ENCODE measurements at regions not wholly inside any gene's neighbourhood (a gene's known extent, or its start where the extent isn't known, plus 50 kb on each side); places are given as distances from the start of the nearest gene placed in this dataset.

DNA sequence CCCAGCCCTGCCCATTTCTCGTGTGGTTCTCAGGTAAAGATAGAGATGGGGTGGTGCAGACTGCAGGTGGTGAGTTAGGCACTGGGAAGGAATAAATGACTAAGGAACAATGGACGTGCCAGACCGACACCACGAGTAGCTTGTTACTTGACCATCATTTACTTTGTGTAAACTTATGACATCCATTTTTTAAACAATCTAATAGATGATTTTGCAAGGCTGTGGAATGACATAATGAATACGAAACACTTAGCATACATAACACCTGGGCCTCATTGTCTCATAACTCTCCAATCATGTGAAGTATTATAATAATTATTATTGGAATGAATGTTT, 137.3 kb upstream of the CPEB2 start:
- no peak for DNase-seq

DNA sequence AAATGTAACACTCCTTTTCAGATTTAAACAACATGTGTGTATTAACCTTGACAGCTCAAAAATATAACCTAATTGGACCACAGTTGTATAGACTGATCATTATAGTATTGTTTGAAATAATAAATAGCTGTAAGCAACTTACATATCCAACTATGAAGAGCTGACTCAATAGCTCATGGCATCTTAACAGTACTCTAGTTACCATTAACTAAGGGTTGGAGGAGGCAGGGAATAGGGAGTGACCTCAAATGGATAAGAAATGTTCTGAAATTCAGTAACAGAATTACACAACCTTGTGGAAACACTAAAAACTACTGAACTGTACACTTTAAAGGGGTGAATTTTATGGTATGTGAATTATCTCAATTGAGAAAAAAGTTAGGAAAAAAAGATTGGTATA, 136.5 kb upstream of the CPEB2 start:
- DNase-seq, result no peak

DNA sequence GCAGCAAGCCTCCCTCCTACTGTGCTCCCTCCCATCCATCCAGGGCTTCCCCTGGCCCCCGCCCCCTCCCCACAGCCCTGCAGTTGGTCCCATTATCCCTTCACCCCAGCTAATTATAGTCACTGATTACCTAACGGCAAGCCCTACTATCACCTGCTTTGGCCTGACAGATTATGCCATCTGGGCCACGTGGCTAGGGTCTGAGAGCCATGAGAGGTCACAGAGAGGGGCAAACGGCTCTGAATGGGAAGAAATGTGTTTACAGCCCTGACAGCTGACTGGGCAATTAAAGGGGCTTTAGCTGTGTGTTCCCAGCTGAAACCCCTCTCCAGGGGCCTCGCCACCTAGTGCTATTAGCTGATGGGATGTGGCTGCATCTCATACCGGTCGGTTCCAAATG, 134.4 kb upstream of the CPEB2 start:
- DNase-seq, result no peak

DNA sequence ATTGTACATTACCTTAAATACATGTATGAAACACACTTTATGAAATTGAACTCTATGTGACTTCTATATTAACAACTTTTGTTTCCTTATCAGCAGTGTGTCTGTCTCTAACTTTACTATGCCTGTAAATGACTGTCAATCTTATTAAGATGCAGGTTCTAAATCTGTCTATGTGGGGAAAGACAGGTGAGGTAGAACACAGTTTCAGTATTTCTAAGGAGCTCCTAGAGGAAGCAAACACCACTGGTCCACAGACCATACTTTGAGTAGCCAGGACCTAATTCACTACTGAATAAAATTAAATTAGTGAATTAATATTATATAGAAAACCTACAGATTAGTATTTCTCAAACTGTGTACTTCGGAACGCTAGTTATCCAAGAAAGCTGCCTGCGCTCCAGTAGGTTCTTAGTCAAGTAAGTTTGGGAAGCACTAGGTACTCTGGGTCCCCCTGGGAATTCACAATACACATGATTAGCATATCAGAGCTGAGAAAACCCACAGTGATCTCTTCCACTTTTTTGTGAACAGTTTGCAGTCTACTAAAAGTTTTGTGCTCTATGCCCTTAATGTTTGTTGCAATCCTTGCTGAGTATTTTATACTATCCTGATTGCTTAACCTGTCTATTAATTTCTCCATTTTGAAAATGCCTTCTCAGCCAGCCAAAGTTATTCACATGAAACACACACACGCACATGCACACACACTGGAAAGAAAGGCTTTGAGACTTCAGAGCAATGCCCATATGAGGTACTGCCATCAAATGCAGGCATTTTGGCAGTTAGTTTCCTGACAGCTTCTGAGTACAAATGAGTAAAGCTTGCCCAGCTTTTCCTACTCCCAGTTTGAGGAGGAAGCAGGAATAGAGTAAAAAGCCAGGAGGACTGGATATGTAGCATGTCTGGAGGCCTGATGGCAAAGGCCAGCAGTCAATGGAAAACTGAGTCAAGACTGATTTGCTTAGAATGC, 133.6 kb upstream of the CPEB2 start:
- no peak for DNase-seq

DNA sequence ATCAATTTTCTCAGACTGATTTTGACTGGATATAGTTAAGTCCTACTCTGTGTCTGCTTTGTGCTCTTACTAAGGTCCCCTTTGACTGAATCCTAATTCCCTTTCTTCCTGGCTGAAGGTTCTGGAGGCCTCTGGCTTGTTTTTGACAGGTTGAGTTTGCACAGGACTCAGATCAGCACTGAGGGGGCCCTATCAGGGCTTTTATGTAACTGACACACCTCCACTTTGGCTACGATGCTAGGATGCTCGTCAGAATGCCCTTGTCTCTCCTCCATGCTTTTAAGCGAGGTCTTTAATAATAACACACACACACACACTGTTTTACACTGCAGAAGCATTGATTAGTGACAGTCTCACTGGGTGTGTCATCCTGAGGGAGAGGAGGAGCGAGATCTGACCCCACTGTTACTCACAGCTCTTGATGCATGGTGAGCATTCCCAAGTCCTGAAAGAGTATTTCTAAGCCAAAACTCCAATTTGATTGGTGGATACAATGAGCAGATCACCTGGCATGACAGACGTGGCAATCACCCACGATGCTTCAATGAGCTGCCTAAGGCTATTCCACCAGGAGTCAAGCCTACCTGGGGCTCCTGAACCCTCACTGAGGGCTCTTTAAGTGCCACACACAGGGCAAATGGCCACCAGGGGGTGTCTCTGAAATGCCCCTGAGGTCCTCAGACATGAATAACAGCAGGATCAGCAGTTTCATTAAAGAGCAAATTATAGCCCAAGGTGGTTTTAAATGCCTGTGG, 130.4 kb upstream of the CPEB2 start:
- DNase-seq, result peak; percentile 5

- no peak for DNase-seq
Measured at GRCh38 chr4:14874990-14875389, 127.3 kb upstream of the CPEB2 start.

DNA sequence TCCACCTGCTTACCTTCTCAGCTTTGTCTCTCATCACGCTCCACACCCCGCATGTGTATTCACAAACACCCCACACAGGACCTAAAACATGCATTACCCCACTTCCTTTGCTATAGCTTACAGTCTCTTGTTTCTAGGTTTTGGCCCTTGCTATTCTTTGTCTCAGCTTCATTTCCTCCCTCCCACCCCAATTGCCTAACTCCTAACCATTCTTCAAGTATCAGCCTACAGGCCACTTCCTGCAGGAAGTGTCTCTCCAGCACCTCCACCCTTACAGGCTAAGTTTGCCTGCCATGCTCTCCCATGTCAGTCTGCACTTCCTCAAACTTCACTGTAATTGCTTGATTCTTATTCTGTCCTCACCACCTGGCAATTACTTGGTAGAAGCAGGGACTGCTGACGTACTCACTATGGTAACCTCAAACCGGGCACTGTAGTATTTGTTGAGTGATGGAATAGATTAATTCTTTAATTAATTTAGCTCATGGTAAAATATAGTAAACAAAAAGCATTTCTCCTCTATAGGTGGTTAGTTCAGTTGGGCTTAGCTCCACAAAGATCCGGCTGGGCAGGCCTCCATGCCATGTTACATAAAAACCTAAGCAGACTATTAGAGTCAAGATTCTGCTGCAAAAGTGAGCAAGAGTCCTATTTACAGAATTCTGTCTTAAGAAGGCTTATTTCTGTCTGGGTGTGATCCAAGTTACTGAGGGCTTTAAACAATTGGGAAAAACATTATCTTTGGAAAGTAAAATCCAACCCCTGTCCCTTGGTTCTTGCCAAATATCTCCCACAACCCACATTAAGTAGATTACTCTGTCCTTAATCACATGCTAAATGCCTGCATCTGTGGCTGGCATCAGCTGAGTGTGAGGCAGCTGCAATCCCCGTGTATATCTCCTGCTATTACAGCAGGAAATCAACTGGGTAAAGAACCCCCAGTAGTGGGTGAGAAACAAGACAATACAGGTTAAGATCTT, 124.7 kb upstream of the CPEB2 start:
- DNase-seq, result no peak

DNA sequence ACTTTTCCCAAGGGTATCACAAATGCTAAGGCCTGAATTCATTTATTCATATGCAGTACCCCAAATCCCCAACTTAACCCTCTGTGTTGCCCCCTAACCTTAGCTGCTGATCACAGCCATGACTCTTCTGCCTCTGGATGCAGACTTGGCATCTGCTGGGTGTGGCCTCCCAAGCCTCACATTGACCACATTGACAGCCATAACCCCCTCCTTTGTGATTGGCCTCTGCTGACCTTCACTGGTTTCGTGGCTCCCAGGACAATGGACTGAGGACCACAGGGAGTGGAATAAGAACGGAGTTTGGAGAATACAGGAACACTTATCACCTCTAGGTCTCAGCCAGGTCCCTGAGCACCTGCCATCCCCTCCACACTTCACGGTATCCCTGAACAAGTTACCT, 123.6 kb upstream of the CPEB2 start:
- no peak for DNase-seq

GRCh38 chr4:14879683-14880082, 122.6 kb upstream of the CPEB2 start:
- DNase-seq, result no peak

GRCh38 chr4:14880805-14881204, 121.5 kb upstream of the CPEB2 start:
- no peak for DNase-seq

GRCh38 chr4:14883166-14883565, 119.1 kb upstream of the CPEB2 start:
- no peak for DNase-seq

- DNase-seq, result no peak
Measured at GRCh38 chr4:14883661-14884060, 118.6 kb upstream of the CPEB2 start.

GRCh38 chr4:14887842-14888433, 114.3 kb upstream of the CPEB2 start:
- no peak for DNase-seq

DNA sequence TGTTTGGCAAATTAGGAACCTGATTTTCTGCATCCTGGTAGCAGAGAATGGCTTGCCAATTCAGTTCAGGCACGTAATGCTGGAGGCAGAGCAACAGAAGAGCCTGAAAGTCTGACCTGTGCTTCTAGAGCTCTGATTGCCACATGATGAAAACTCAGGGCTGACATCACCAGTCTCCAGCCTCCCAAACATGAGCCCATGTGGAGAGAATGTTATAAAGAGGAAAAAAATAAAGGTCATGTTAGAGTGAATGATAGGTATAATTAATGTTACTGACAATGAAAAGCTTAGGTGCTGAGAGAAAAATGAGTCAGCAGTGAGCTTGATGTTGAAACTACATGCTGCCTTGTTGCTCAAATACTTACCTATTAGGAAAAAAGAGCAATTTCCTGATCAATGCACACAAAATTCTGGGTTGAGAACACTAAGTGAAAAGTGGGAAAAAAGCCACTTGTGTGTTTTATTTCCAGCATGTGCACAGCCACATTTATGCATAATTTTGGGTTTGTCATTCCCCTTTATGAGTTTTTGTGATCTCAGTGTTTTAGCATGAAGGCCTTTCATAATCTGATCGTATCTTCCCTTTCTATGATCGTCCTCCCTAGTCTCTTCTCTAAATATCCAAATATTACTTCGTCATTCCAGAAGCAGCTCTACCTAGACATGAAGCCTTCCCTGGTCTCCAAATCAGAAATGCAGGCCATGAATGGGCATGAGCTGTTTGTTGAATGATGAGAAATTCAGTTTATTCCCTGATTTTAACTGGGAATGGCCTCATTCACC, 113.3 kb upstream of the CPEB2 start:
- DNase-seq, result no peak

- no peak for DNase-seq
Measured at GRCh38 chr4:14892563-14892962, 109.7 kb upstream of the CPEB2 start.

DNA sequence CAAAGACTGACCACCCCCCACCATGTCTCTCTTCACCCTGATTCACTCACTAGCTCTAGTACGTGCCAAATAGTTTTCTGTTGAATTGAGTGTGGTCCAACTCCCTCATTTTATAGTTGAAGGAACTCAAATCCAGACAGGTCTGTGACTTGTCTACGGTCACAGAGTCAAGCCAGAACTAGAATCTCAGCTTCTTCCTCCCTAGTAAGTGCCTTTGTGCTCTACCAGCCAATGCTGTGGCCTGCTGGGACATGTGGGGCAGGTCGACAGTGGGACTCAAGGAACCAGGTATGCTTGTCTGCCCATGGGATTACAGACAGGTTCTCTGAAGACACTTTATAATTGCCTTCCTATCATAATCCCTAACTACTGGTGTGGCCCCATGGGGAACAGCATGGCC, 108.6 kb upstream of the CPEB2 start:
- DNase-seq, result no peak

GRCh38 chr4:14894392-14895292, 107.6 kb upstream of the CPEB2 start:
- DNase-seq, result no peak

DNA sequence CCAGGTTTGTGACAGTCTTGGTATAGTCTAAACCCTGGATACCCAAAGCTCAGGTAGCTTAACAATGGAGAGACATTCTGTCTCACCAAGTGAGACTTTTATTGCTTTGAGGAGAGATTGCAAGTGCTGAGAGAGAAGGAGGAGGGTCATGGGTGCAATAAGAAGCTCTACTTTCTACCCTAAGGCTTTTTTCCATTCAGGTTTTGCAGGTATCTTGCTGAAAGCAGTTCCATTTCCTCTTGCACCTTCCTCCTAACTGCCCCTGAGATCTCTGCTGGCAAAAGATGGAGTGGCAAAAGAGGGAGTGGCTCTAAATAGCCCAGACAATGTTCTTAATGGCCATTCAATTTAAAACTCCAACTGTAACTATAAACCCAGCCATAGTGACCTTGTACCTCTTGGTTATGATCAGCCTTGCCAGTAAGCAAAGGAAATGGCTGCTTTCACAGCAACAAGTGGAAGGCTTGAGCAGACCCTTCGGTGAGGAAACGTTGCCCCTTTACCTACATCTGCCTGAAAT, 105.6 kb upstream of the CPEB2 start:
- no peak for DNase-seq

GRCh38 chr4:14897217-14897616, 105.1 kb upstream of the CPEB2 start:
- DNase-seq, result no peak

DNA sequence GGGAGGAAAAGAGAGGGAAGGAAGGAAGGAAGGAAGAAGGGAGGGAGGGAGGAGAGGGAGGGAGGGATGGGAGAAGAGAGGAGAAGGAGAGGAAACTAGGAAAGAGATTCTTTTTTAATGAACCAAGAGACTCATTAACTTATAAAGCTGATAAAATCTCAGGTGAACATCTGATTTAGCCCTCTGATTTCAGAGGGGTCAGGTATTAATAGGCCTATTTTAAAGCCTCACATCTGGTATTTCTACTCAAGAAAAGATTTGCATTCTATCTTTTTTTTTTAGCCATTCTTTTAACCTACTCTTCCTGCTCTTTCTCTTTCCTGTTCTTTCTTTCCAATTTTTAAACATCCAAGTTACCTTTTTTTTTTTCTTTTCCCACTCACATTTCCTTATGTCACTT, 103.3 kb upstream of the CPEB2 start:
- no peak for DNase-seq

All from activated effector memory CD4-positive, alpha-beta T cell treated with Interleukin-2 at 50 U/mL for 16 hours (primary cell).